Cardiac fibroblast (primary cell): ENCODE measurements at regions not wholly inside any gene's neighbourhood (a gene's known extent, or its start where the extent isn't known, plus 50 kb on each side); places are given as distances from the start of the nearest gene placed in this dataset.

ENCODE experiments used
- DNase-seq, 2 donors: peaks; one replicate each; pipeline versions ENCODE4 v3.0.0 to v3.0.0-alpha.2; 2010; ENCODE audit warnings: low read depth in 2 of 2
- H3K4me3 ChIP-seq, 2 donors: replicated peaks in 1 of 2; 1 replicate in 1 of 2; 2 replicates in 1 of 2; pipeline ENCODE4 v1.5.1; 2011; ENCODE audit warnings: low read depth in 2 of 2, low read length in 2 of 2, mild to moderate bottlenecking in 2 of 2, moderate library complexity in 1 of 2
- TF ChIP-seq, protein P1 (sequence below): IDR thresholded peaks from one replicate; pipeline ENCODE4 v1.5.1; 2011; ENCODE audit warnings: low read depth, mild to moderate bottlenecking, low read length, inconsistent platforms

GRCh38 chr11:134821422-134821821 is 409.4 kb upstream of the B3GAT1 start:
- TF ChIP-seq, protein P1, sequence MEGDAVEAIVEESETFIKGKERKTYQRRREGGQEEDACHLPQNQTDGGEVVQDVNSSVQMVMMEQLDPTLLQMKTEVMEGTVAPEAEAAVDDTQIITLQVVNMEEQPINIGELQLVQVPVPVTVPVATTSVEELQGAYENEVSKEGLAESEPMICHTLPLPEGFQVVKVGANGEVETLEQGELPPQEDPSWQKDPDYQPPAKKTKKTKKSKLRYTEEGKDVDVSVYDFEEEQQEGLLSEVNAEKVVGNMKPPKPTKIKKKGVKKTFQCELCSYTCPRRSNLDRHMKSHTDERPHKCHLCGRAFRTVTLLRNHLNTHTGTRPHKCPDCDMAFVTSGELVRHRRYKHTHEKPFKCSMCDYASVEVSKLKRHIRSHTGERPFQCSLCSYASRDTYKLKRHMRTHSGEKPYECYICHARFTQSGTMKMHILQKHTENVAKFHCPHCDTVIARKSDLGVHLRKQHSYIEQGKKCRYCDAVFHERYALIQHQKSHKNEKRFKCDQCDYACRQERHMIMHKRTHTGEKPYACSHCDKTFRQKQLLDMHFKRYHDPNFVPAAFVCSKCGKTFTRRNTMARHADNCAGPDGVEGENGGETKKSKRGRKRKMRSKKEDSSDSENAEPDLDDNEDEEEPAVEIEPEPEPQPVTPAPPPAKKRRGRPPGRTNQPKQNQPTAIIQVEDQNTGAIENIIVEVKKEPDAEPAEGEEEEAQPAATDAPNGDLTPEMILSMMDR = no peak
- H3K4me3 ChIP-seq = no peak overlapping the region
- no peak for DNase-seq

- TF ChIP-seq, protein P1 = no peak
Observed at GRCh38 chr11:134819041-134819440, 407.0 kb upstream of the B3GAT1 start.

DNA sequence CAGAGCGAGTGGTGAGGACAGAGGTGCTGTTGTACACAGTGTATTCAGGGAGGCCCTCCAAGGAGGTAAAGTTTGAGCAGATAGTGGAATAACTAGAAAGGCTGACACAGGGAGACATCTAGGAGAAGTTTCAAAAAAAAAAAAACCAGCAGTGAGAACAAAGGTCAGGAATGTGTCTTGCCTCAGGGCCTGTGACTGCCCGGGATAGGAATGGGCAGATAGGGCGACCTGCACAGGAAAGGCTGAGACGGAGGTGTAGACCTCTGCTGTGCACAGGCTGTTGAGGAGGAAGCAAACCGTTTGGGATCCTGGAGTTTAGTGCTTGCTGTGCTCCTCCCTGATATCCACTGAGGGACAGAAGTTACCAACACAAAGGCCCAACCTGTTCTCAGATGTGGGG is 406.5 kb upstream of the B3GAT1 start:
- no peak for DNase-seq
- no peak overlapping the region for H3K4me3 ChIP-seq

More at GRCh38 chr11:134819041-134819440, 407.0 kb upstream of the B3GAT1 start:
- H3K4me3 ChIP-seq = no peak overlapping the region
- DNase-seq = no peak

GRCh38 chr11:134815404-134815803 is 403.4 kb upstream of the B3GAT1 start:
- DNase-seq = no peak
- no peak overlapping the region for H3K4me3 ChIP-seq
- TF ChIP-seq, protein P1 = no peak

More for the DNA sequence above, 406.5 kb upstream of the B3GAT1 start:
- TF ChIP-seq, protein P1 = no peak

DNA sequence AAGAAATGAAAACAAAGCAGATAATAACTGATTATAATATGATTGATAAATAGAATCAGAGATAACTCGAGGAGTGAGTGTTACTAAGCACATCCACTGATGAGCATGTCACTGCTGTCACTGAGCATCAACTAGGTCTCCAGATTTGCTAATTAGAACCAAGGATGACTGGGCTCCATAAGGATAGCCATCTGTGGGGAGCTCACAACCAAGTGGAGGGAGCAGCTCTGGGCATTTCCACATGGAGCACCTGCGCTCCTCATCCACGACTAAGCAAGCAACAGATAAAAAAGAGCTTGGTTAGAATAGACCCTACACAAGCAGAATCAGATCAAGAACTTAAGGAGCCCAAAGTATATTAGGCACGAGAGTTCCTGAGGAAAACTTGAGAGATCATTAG is 396.0 kb upstream of the B3GAT1 start:
- no peak for DNase-seq
- H3K4me3 ChIP-seq = no peak overlapping the region
- TF ChIP-seq, protein P1 = no peak

DNA sequence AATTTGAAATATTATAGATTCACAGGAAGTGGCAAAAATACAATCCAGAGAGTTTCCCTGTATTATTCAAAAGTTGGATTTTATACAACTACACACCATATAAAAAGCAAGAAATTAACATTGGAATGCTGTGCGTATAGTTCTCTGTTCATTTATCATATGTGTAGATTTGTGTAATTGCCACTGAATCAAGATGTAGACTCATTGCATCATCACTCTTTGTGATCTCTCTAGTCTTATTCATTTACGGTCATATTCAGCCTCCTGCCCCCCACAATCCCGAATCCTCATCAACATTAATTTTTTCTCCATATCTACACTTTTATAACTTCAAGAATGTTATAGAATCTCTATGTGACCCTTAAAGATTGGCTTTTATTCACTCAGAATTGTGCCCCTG is 390.6 kb upstream of the B3GAT1 start:
- TF ChIP-seq, protein P1 = no peak
- no peak for DNase-seq
- no peak overlapping the region for H3K4me3 ChIP-seq

- H3K4me3 ChIP-seq = no peak overlapping the region
- TF ChIP-seq, protein P1 = no peak
- no peak for DNase-seq
Observed at GRCh38 chr11:134802116-134802515, 390.1 kb upstream of the B3GAT1 start.
